Posterior cingulate gyrus (tissue), 11 donors: ENCODE measurements at regions not wholly inside any gene's neighbourhood (a gene's known extent, or its start where the extent isn't known, plus 50 kb on each side); places are given as distances from the start of the nearest gene placed in this dataset.
A peak's percentile ranks its signal among the peaks of the same experiment; 100 is the strongest.

Source experiments
- DNase-seq, 10 donors: peaks; one replicate each; pipeline versions ENCODE4 v3.0.0 to v3.0.0-alpha.2; 2020 to 2021; ENCODE audit warnings: mixed read lengths in 3 of 10
- intact Hi-C: fragments of 100-400 bp; cut with DNase I; formaldehyde crosslinking; loops from one replicate; pipeline ENCODE4 v1.15.1; 2023

GRCh38 chr4:41865981-41866798 lies 69.0 kb upstream of the TMEM33 start:
- DNase-seq, result peak in 1 of 10 donors; percentile 42
- intact Hi-C loops, result no loop called here

- intact Hi-C loops, result no loop called here
- peak in 1 of 10 donors; percentile 39 for DNase-seq
Observed at GRCh38 chr4:41865306-41865980, 69.8 kb upstream of the TMEM33 start.

DNA sequence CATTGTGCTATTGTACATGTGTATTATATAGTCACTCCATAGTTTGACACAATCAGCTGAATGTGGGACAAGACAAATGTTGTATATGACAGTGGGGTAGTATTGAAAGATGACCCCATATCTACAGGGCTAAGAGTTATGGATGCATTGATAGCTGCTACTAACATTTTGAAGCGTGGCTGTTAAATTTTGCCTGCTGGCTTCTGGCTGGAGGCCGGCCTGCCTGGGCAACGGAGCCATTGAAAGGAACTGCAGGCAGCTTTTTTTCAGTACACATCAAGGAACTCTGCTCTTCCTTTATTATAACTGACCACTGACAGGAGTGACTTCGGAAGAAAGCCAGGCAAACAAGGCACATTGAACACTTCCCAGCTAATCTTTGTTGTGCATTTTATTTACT lies 76.1 kb upstream of the TMEM33 start:
- DNase-seq, result no peak
- intact Hi-C loops, result no loop called here

DNA sequence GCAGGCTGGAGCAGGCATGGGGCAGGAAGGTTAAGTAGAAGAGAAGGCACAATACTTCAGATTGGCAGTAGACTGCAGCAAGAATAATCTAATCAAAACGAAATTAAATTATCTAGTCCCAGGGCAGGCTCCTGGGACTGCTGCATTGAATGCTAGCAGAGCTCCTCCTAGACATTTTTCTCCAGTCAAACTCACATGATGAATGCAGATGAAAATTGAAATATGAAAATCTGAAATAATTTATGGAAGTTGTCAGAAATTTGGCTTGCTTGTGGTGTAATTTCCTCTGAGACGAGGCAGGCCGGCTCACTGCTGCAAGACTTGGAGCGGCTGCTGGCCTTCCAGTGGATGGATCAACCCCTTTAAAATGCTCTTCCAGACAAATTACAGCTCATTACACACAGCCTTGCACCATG lies 78.0 kb upstream of the TMEM33 start:
- intact Hi-C loops, result no loop called here
- DNase-seq, result no peak

- no peak for DNase-seq
- intact Hi-C loops, result no loop called here
Observed at GRCh38 chr4:41856797-41857196, 78.4 kb upstream of the TMEM33 start.

GRCh38 chr4:41853973-41854372 lies 81.3 kb upstream of the TMEM33 start:
- intact Hi-C loops, result no loop called here
- DNase-seq, result no peak

- intact Hi-C loops, result no loop called here
- no peak for DNase-seq
Observed at GRCh38 chr4:41852229-41852628, 83.0 kb upstream of the TMEM33 start.

DNA sequence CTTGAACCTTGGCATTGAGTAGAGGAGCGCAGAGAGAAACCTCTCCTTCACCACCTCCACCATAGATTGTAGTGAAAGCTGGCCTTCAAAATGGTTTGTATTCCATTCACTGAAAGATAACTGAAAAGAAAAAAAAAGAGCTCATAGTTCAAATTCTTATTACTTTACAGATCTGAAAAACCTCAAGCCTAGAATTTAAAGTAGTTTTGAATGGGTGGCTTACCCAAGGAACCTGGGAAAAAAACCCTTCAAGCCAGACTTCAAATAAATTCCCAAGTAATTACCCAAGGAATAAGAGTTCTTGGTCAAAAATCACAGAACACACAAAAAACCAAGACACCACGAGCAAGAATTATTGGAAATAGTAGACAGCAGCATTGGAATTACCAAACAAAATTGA lies 83.6 kb upstream of the TMEM33 start:
- intact Hi-C loops, result no loop called here
- DNase-seq, result no peak

DNA sequence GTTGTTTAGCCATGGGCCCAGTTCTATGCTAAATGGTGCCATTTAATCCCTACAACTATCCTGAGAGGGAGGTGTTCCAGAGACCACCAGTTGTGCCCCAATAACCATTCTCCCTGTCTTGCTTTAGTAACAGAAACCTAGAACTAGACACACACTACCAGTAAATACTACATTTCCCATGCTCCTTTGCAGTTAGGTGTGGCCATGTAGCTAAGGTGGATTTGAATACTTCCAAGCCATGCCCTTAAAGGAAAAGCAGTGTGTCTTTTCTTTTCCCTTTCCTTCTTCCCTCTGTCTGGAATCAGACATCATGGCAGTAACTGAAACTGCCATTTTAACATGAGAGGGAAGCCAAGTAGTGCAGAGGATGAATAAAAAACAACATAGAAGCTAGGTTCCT lies 90.9 kb upstream of the TMEM33 start:
- intact Hi-C loops, result no loop called here
- DNase-seq, result no peak

DNA sequence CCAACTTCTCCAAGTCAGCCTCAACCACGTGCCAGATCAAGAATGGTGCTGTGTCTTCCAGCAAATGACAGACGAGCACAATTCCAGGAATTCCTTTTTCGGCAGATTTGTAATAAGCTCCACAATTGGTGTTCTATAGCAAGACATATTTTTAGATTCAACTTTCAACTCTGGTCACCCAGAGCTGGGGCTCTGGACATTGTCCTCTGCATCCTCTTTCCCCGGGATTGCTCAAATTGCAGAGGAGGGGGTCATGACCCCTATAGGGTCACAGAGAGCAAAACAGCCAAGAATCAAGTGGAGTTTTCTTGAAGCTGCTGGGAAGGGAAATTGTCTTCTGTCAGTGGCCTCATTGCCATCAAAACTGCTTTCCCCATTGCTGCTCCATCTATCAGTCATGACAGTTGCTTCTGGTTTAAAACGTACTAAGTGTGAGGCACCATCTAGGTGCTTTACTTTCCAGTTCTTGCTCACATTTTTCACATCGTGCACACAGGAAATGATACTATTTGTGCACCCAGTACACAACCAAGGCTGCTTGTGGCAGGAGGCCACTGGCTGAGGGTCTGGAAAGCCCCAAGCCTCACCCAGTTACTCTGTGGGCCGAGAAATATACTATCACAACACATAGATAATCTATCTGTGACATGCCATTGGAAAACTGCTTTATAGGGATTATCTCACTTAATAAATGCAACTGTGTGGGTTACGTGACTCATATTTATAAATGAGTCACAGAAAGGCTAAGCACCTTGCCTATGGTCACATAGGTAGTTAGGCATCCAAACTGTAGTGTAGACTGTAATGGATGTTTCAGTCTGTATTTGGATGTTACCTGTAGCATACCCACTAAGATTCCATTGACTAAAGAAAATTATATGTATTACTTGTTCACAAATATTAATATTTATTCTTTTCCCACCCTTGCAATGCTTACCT lies 91.7 kb upstream of the PHOX2B start:
- no peak for DNase-seq
- intact Hi-C loops, result no loop called here

DNA sequence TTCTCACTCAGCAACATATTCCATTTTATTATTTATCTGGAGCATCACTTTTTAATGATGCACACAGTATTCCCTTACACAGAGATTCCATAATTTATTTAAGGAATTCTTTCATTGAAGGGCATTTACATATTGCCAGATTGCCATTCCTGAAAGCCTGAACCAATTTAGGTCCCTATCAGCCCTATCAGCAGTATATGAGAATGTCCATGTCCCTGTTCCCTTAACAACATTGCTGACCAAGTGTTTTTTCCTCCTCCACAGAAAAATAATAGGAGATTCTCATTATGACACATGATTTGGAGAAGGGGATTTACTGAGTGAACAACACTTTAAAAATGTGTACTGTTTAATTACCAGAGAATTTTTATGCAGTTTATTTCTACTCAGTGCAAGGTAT lies 90.1 kb upstream of the PHOX2B start:
- intact Hi-C loops, result no loop called here
- no peak for DNase-seq

DNA sequence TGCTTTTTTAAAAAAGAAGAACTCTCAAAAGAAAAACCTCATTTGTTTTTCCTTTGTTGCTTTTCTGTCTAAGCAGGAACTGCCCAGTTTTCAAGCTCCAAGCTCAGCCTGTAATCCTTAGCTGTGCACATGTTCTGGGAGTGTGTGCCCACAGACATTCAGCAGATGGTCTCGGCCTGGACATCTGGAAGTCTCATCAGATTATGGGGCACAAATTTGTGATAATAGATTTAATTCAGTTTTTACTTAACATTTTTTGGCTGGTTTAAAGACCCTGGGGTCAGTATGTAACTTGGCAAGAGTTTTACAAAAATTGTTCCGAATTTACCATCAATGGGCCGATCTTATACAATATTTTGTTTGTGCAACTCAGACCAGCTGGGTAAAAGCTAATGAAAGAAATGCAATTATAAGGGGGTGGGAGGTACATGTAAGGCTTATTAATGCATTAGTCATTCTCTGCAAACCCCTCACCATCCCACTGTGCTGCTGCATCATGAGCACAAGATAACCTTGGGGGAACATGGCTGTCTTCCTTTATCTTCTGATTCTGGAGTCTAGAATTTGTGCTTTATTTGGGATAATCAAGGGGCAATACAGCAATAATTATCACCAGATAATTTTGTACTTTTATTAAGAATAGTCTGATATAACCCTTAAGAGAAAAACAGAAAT lies 86.9 kb upstream of the PHOX2B start:
- intact Hi-C loops, result no loop called here

GRCh38 chr4:41832961-41833360 lies 84.4 kb upstream of the PHOX2B start:
- DNase-seq, result no peak
- intact Hi-C loops, result no loop called here

More for the DNA sequence above, 86.9 kb upstream of the PHOX2B start:
- no peak for DNase-seq

GRCh38 chr4:41822325-41822724 lies 73.8 kb upstream of the PHOX2B start:
- intact Hi-C loops, result no loop called here
- DNase-seq, result no peak

DNA sequence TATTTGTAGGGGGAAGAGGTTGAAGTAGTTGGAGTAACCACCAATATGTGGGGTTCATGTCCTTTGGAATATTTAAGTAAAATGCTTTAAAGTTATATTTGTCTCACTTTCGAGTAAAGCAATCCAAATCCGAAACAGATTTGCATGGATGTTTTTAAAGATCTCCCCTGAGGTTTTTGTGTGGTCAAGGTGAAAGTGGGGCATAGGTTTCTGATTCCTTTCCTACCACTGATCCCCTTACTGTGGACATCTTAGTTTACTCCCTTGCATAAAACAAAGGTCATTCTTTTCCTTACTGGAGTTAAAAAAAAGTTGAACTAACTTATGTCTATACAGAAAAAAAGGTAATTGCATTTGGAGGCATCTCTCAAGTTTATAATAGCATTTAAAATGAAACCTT lies 71.9 kb upstream of the PHOX2B start:
- intact Hi-C loops, result no loop called here
- DNase-seq, result no peak

DNA sequence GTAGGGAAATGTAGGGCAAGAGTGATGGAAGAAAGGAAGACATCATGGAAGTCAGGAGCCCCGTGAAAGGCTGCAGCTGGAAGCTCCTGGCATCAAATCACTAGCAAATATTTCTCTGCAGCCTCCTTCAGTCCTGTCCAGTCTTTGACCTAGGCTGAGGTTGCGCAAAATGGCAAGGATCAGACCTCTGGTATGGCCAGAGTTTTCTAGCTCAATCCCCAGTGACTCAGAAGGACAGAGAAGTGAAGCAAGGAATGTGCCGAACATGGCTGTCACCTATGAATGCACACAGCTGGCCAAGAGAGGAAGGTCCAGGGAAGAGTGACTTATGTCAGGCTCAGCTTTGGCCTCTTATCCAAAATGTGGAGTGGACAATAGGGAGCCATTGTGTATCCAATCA lies 71.1 kb upstream of the PHOX2B start:
- intact Hi-C loops, result no loop called here
- DNase-seq, result no peak

DNA sequence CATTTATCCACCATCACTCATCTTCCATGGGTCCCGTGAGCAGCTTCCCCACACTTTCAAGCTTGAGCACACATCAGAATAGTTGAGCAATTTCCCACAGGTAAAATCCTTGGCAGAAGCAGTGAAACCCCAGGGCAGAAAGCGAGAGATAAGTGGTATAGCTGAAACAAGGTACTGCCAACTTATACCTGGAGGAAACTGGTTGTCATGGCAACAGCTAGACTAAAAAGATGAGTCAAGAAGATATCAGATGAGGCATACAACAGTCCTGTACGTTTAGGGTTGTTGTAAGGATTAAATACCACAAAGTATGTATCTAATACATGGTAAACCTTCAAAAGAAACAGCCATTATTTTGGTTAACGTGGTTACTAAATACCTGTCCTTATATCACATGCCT lies 66.9 kb upstream of the PHOX2B start:
- no peak for DNase-seq
- intact Hi-C loops, result no loop called here

GRCh38 chr4:41814565-41814964 lies 66.0 kb upstream of the PHOX2B start:
- intact Hi-C loops, result no loop called here
- peak in 1 of 10 donors; percentile 4 for DNase-seq

GRCh38 chr4:41806807-41807206 lies 58.3 kb upstream of the PHOX2B start:
- intact Hi-C loops, result no loop called here
- DNase-seq, result no peak

GRCh38 chr4:41802590-41802989 lies 54.1 kb upstream of the PHOX2B start:
- DNase-seq, result no peak
- intact Hi-C loops, result no loop called here

GRCh38 chr4:41799126-41799525 lies 50.6 kb upstream of the PHOX2B start:
- intact Hi-C loops, result no loop called here
- DNase-seq, result no peak
